ENCODE measurements at regions not wholly inside any gene's neighbourhood (a gene's known extent, or its start where the extent isn't known, plus 50 kb on each side); places are given as distances from the start of the nearest gene placed in this dataset.

GRCh38 chr1:175870217-175870616 lies 126.8 kb upstream of the TNR start:
- H3K4me3 ChIP-seq (ENCODE audit: low read depth, low read length) = no peak overlapping the region
- no peak for DNase-seq (ENCODE audit: low read depth)
- no peak for TF ChIP-seq CTCF (conservative IDR thresholded peaks at IDR 0.05; ENCODE audit: low read depth, low read length)

- no peak for TF ChIP-seq CTCF (conservative IDR thresholded peaks at IDR 0.05; ENCODE audit: low read depth, low read length)
- DNase-seq (ENCODE audit: low read depth) = no peak
- no peak overlapping the region for H3K4me3 ChIP-seq (ENCODE audit: low read depth, low read length)
These were observed 123.4 kb upstream of the TNR start for GRCh38 chr1:175866776-175867175.

GRCh38 chr1:175865041-175865766 lies 121.8 kb upstream of the TNR start:
- no peak overlapping the region for H3K4me3 ChIP-seq (ENCODE audit: low read depth, low read length)
- no peak for TF ChIP-seq CTCF (conservative IDR thresholded peaks at IDR 0.05; ENCODE audit: low read depth, low read length)
- DNase-seq (ENCODE audit: low read depth) = no peak

- DNase-seq (ENCODE audit: low read depth) = no peak
- H3K4me3 ChIP-seq (ENCODE audit: low read depth, low read length) = no peak overlapping the region
- no peak for TF ChIP-seq CTCF (conservative IDR thresholded peaks at IDR 0.05; ENCODE audit: low read depth, low read length)
These were observed 121.2 kb upstream of the TNR start for GRCh38 chr1:175864625-175865024.

GRCh38 chr1:175864183-175864582 lies 120.8 kb upstream of the TNR start:
- DNase-seq (ENCODE audit: low read depth) = no peak

GRCh38 chr1:175863299-175864050 lies 120.1 kb upstream of the TNR start:
- DNase-seq (ENCODE audit: low read depth) = no peak
- no peak overlapping the region for H3K4me3 ChIP-seq (ENCODE audit: low read depth, low read length)
- no peak for TF ChIP-seq CTCF (conservative IDR thresholded peaks at IDR 0.05; ENCODE audit: low read depth, low read length)

More at GRCh38 chr1:175864183-175864582, 120.8 kb upstream of the TNR start:
- no peak for TF ChIP-seq CTCF (conservative IDR thresholded peaks at IDR 0.05; ENCODE audit: low read depth, low read length)
- H3K4me3 ChIP-seq (ENCODE audit: low read depth, low read length) = no peak overlapping the region
